Fibroblast of skin of back (primary cell): ENCODE measurements at regions not wholly inside any gene's neighbourhood (a gene's known extent, or its start where the extent isn't known, plus 50 kb on each side); places are given as distances from the start of the nearest gene placed in this dataset.
"Not testable (repeated sequence)": the region's sequence is repeated elsewhere in the genome, so short reads cannot be mapped to it uniquely, and the experiment has no call there.

Experiments used
- DNase-seq: peaks from one replicate; pipeline ENCODE4 v3.0.0-alpha.2; 2013

DNA sequence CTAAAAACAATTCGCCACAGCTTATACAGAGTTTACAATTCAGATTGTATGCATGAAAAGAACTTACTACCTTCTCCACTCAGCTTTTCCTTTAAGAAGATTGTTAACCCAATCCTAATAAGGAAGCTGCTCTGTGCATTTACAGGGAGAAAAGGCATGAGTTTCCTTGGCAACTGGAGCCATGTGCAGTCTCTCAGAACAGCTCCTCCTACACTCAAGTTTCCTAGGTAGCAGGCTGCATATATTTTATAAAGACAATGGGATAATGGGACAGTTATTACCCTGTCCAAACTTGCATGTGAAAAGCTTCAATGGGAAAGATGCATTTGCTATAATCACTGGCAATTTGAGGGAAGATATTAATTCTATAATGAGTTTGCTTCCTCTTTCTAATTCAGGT lies 125.5 kb upstream of the TRPC4 start:
- DNase-seq, result peak; percentile 18

DNA sequence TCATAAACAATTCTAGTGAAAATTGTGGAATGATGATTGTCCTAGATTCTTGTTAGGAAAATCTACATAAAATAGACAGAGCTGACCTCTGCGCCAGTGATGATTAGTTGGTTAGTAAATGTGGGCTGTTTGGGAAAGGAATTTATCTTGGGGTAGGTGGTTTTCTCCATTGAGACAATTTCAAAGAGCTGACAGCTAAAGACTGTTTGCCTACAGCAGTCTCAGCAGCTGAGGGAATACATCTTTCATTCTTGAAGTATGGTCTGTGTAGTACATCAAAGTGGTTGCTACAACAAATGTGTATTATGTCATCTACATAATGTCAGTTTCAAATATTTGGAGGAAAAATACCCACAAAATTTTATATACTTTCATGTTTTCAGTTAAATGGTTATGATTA lies 117.2 kb upstream of the TRPC4 start:
- DNase-seq, result no peak

DNA sequence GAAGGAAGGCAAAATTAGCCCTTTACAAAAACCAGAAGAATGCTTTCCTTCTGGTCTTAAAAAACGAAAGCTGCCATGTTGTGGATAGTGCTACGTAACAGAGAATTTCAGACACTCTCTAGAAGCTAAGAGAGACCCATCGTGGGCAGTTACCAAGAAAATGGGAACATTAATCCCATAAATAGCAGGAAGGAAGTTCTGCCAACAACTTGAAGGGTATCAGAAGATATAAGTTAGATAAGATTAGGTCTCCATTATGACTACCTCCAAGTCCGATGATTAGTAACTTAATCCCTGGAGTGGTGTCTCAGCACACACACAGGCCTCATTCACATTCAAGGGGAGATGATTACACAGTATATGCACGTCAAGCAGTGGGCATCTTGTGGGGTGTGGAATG lies 115.7 kb upstream of the TRPC4 start:
- no peak for DNase-seq

DNA sequence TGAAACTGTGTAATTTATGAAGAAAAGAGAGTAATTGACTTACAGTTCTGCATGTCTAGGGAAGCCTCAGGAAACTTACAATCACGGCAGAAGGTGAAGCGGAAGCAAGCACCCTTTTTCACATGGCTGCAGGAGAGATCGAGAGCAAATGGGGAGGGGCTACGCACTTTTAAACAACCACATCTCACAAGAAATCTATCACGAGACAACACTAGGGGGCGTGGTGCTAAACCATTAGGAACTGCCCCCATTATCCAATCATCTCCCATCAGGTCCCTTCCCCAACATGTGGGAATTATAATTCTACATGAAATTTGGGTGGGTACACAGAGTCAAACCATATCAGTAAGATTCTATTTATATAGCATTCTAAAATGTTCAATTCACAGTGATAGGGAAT lies 114.8 kb upstream of the TRPC4 start:
- no peak for DNase-seq

DNA sequence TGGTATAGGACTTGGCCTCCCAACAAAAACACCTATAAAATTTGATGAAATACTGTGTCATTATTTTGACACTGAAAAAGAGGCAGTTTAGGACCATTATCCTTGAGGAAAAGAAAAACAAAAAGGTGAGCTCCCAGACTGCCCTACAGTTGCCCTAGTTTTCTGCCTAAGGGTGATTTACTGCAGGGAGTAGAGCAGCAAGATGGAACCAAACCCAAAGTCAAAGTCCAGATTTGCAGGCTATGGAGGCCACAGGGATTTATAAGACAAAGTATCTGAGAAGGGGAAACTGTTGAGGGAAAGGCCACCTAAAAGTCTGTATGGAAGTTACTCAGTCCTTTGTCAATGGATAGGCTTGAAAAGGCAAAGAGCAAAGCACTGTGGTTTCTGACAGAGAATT lies 112.4 kb upstream of the TRPC4 start:
- no peak for DNase-seq

DNA sequence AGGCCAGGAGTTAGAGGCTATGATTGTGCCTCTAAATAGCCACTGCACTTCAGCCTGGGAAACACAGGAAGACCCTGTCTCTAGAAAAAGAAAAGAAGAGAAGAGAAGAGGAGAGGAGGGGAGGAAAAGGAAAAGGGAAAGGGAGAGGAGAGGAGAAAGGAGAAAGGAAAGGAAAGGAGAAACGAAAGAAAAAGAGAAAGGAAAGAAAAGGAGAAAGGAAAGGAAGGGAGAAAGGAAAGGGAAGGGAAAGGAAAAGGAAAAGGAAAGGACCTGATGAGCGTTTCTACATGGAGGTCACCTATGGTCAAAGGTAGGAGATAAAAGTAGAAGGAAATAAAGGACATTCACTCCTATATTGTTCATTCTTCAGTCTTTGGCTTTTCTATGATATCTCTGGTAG lies 109.1 kb upstream of the TRPC4 start:
- no peak for DNase-seq

DNA sequence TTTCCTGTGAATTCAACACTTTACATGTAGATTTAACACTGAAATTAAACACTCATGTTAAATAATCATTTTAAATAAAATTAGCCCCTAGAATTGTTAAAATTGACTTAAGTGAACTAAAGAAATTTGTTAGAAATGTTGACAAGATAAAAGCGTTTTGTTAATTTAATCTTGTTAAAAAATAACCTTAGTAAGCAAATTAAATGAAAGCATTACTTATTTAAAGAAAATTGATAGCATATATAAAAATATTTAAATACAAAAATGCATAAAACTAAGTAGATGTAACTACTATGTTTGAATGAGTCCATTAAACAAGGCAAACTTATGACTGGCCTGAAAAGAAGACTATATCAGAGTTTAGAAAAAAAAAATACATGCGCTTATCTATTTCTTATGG lies 99.0 kb upstream of the TRPC4 start:
- no peak for DNase-seq

DNA sequence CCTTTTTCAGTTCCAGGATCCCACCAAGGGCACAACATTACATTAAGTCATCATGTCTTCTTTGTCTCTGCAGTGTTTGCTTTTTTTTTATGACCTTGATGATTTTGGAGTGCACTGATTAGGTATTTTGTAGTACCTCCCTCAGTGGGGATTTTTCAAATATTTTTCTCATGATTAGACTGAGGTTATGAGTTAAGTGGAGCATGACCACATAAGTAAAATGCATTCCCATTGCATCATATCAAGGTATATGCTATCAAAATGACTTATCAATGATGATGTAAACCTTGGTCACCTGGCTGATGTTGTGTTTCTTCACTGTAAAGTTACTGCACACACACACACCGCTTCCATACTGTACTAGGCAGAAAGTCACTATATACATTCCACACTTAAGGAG lies 96.7 kb upstream of the TRPC4 start:
- DNase-seq, result no peak

DNA sequence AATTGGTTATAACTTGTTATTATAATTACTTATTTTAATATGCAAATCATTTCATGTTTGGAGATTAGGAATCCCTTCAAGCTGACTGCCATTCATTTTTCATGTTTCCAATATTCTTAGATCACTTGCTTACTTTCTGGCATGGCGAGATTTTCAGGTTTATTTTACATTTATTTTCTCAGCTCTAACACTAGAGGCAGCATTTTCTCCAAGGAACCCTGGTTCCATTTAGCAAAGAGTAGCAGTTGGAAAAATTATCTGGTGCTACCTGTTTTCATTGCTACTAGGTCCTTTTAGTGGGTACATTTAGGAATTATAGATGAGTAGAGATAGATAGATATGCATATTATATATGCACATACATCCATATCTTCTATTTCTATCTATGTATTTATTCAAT lies 90.9 kb upstream of the TRPC4 start:
- DNase-seq, result no peak

DNA sequence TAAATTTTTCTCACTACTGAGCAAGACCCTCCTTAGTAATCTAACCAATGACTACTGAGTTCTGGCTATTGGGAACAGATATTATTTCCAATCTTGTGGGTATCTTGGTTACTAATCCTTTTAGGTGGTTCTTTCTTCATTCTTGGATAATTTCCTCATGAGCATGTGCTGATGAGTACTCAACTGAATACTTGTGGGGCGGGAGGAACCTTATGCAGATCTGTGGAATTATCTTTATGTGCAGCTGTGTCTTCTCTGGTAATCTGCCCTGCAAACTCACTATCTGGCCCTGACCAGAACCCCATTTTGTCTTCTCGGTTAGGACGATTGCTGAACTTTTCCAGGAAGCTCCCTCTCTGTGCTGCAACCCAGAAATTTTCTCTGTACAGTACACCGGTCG lies 89.7 kb upstream of the TRPC4 start:
- no peak for DNase-seq

DNA sequence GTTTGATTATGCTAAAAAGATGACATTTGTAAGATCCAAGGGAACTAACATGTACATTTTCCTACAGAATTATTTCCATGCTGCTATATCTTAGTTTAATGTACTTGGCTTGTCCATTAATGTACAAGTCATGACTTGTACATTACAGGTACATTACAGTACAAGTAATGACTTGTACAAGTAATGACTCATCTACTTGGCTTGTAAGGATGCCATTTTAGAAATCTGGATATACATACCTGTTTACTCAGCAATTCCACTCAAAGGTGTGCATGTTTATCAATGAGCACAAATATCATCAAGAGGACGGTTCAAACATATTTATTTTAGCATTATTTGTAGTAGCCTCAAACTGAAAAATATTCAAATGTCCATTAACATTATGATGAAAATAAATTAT lies 87.0 kb upstream of the TRPC4 start:
- DNase-seq, result no peak

DNA sequence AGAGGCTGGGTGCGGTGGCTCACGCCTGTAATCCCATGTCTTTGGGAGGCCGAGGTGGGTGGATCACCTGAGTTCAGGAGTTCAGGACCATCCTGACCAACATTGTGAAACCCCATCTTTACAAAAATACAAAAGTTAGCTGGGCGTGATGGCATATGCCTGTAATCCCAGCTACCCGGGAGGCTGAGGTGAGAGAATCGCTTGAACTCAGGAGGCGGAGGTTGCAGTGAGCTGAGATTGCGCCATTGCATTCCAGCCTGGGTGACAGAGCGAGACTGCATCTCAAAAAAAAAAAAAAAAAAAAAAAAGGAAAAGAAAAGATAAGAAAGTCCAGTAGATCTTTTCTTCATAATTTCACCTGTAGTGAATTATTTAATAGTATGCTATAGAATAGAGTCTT lies 85.0 kb upstream of the TRPC4 start:
- not testable (repeated sequence) for DNase-seq

DNA sequence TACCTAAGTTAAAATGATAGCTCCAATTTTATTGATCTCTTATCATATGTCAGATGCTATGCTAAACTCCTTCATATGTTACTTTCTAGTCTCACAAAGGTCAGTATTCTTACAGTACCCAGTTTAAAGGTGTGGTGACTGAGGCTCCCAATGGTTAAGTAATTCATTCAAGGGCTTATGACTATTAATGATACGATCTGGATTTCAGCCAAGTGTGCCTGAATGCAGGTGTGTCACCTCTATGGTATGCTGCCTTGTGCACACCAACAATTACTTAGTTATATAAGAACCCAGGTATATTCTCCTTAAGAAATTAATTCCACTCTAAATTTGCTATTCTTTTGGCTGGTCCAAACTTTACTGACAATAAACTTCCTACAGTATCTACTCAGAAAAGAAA lies 84.6 kb upstream of the TRPC4 start:
- DNase-seq, result no peak

DNA sequence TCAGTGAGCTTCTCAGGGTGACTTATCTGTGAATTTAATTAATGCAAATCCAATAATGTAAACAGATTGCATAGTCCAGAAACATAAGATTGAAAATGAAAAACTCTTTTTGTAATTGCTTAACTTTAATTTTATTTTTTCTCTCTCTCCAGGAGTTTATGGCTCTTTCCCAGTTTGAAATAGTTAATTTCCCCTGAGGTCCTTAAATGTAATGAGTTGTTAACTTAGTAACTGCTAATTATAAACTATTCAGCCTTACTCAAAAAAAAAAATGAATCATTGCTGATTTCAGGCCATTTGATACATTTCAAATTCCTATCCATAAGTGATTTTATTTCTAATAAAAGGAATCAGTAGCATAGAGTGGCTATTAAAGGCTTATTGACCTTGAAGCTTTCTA lies 84.1 kb upstream of the TRPC4 start:
- no peak for DNase-seq

DNA sequence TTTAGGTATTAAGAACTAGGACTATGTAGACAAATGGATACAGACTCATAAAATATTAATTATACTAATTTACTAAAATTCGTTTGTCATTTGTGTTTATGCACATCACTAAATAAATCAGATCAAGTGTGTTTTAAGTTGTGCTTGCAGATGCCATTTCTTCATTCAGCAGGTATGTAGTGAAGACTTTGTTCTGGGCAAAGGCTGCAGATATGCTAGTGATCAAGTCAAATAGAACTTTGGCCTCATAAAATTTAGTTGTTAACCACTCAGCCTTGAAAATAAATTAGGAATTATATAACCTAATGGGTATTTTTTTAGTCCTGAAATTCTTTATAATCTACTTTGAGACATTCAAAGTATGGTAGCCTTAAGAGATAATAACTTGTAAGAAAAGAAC lies 80.4 kb upstream of the TRPC4 start:
- no peak for DNase-seq

DNA sequence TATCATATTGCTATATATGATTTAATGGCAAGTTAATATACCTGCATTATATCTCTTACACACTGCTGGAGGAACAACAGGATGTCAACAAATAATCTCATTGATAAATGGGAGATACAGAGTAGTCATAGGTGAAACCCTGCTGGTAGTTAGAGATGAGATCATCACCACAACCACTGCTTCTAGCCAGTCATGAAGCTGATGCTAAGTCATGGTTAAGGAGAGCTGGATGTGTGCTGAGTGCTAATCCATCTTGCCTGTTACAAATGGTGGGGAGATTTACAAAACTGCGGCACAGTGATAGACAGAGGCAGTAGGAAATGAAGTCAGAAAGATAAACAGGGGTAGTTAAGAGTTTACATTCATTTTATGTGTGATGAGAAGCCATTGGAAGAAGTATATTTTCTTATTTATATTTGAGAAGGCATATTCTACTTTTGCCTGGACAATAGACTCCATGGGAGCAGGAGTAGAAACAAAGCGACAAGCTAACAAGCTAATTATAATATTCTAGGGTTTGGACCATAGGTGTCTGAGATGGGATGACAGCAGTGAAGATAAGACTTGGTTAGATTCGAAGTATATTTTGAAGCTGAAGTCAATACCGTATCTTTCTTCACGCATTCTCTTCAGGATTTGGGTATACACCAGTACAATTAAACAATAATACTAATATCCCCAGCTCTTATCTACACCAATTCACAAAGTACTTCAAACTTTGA lies 78.0 kb upstream of the TRPC4 start:
- no peak for DNase-seq

DNA sequence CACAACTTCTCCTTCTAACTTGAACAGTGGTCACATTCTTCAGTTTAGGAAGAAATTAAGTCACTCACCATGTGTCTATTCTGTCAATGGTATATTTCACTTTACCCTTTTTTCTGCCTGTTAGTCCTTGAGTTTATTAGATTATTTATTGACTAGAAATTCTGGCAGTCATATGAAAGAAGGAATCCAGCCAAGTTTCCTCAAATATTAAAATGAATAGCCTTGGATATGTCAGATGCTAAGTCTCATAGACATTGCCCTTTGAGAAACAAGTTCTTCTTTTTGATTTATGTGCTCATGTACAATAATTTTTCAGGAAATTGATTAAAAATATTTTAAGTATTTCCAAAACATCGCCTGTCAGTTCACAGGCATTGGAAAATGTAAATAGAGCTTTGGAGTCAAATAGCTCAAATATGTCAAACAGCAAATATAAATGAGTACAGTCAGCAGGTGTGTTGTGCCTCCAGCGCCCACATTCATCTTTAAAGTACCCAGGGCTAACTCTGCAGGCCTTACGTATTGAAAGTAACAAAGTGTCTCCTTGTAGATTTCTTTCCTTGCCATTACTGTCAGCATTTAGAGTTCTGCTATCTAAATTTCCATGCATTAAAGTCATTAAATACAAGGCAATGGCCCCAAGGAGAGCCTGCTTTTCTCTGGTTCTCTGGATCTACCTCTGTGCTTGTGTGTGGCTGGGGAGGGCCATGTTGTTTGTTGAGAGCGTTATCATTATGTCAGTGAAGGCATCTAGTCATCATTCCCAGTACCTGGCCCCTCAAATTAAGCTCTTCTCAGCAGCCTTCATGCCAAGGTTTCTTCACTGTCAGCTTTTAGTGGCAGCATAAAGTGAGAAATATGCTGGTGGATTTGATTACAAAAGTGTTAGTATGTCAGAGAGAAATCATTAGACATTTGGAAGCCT lies 76.3 kb upstream of the TRPC4 start:
- DNase-seq, result no peak

DNA sequence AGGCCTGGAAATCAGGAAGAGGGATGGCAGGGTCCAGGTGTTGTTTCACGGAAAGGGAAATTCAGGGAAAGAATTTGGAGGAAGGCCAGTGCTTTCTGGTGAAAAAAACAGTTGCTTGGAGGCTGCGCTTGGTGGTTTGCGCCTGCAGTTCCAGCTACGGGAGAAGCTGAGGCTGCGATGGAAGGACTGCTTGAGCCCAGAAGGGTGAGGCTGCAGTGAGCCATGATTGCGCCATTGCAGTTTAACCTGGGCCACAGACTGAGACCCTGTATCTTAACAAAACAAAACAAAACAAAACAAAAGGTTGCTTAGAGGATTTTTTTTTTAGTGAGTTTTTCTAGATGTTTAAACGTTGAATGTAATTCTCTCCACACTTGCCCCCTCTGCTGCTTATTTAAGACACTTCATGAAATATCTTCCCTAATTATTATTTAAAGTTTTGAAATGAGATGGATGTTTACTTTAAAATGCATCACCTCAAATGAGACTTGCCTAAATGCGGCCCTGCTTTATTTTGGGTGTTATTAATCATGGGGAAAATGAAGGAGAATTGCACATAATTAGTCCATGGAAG lies 75.4 kb upstream of the TRPC4 start:
- peak; percentile 9 for DNase-seq

DNA sequence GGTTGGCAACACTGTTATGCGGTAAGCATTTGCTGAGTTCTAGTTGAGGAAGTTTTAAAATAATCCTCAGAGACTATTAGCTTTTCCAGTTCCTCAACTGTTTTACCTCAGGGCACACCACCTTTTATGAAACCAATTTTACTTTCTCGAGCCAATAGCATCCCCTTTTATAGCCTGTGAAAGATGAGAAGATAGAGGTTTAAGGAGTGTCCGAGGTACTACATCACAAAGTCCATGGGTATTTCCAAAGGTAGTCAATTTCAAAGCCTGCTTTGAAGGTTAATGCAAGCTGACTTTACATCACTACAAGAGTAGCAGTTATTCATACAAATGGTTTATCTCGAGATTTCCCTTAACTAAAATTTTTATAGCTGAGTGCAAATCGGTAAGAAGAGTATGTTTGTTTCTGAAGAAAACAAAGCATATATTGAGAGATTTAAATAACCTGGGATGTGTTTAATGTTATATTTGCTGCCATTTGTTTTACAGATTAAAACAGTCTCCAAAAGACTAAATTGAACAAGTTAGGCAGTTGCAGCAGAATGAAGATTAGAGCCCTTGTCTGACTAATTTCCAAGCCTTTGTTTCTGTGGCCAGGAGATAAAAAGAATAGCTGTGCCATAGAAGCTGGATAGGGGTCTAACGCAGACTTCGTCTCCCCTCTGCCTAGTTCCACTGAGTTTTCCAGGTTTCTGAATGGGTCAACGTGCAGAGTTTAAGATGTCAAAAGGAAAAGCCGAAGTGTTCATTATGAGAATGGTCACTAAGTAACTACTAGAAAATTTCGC lies 74.7 kb upstream of the TRPC4 start:
- no peak for DNase-seq

DNA sequence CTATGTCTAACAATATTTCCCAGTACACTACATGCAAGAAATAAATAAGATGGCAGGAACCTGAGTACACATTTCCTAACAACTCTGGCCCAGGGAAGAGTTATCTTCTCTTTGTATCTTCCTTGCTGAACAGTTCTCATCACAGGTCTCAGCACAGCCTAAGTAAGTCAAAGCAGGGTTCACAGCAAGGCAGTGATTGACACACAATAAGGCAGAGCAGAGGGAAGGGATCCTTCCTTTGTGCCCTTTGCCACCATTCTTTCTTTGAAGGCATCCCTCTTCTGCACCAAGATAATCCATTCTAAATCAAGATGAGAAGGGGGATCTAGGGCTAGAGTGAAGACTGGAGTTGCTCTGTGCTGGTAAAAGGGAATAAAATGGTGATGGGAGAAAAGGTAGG lies 73.4 kb upstream of the TRPC4 start:
- DNase-seq, result no peak

DNA sequence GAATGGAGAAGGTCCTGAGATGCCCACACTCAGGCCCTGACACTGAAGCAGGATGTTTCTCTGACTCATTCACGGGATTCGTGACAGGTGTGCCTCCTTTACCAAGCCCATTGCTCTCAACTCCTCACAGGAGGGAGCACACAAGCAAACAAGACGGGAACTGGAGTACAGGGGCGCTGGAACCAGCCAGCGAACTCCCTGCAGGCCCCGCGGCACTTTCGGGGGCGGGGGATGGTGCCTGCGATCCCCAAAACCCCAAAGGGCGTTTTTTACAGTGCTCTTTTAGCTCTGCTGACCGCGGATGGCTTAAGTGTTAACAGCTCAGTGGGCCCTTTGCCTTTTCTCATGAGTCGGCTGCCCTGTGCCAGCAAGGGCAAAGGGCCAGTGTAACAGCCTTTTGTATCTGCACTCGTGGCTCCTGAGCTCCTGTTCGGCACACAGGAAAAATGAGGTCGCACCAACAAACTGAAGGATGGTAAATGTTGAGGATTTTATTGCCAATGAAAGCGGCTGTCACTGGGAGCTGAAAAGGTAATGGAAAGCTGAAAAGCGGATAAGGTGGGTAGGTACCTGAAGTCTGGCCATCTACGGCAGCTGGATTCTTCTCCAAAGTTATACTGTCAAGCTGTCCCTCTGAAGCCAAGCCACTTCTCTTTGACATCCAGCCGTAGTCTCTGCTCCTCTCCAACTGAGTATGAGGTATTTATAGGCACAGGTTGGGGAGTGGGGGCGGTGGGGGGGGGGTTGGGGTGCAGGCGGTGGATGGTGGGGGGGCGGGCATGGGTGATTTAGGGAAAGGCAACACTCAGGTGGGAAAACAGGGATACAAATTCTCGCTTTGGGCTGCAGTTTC lies 65.0 kb upstream of the TRPC4 start:
- DNase-seq, result no peak

DNA sequence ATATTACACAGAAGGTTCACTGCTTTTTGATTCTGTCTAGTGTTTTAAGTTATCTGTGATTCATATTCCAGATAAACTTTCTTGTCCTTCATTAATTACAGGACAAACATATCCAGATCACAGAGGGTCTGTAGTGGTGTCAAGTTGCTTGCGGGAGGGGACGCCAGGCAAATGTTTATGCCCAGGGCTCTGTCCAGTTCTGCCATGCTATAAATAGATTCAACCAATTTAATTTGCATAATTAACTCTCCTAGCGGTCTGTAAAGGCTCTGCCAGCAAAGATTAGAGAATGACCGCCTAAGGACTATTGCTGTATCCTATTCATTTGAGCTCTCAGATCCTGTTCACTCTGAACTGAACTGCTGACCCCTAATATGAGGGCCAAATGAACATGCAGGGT lies 59.7 kb upstream of the TRPC4 start:
- no peak for DNase-seq
